ENCODE measurements at regions not wholly inside any gene's neighbourhood (a gene's known extent, or its start where the extent isn't known, plus 50 kb on each side); places are given as distances from the start of the nearest gene placed in this dataset.

GRCh38 chr13:58619396-58620113 is 988.0 kb downstream of the PCDH17 start:
- TF ChIP-seq, protein P1, sequence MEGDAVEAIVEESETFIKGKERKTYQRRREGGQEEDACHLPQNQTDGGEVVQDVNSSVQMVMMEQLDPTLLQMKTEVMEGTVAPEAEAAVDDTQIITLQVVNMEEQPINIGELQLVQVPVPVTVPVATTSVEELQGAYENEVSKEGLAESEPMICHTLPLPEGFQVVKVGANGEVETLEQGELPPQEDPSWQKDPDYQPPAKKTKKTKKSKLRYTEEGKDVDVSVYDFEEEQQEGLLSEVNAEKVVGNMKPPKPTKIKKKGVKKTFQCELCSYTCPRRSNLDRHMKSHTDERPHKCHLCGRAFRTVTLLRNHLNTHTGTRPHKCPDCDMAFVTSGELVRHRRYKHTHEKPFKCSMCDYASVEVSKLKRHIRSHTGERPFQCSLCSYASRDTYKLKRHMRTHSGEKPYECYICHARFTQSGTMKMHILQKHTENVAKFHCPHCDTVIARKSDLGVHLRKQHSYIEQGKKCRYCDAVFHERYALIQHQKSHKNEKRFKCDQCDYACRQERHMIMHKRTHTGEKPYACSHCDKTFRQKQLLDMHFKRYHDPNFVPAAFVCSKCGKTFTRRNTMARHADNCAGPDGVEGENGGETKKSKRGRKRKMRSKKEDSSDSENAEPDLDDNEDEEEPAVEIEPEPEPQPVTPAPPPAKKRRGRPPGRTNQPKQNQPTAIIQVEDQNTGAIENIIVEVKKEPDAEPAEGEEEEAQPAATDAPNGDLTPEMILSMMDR (IDR thresholded peaks at IDR 0.05): no peak
- Histone ChIP-seq H3K4me1 (no peaks in the 10 kb centered on the region), H3K4me3 (no peak overlapping the region), H3K27ac (no peak overlapping the region), H3K36me3 (no peaks in the 10 kb centered on the region), H3K27me3 (no peaks in the 10 kb centered on the region), H3K9me3 (no peaks in the 10 kb centered on the region)
- ATAC-seq (no peak), DNase-seq (no peak)
- intact Hi-C loops (cut with DNase I): no loop called here

DNA sequence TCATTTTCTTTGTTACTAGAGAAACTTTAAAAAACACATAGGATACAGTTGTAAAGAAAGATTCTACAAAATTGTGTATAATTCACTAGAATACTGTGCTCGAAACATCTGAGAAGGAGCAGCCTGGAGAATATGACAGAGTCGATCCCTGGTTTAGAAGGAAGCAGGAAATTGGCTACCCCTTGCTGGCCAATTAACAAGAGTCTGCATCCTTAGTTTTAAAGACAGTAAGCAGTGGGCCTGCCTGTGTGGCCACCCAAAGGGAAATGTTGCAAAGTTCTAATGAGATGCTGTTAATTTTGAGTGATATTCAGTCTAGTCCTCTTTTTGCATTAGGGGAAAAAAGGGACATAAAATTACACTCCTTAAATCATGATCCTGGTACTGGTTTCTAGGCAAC is 988.6 kb downstream of the PCDH17 start:
- TF ChIP-seq, protein P1 (IDR thresholded peaks at IDR 0.05): no peak
- ATAC-seq: no peak
- no peaks in the 10 kb centered on the region for H3K36me3 ChIP-seq
- DNase-seq: no peak
- intact Hi-C loops (cut with DNase I): no loop called here
- no peaks in the 10 kb centered on the region for H3K27me3 ChIP-seq
- no peaks in the 10 kb centered on the region for H3K4me1 ChIP-seq
- no peak overlapping the region for H3K27ac ChIP-seq
- H3K9me3 ChIP-seq: no peaks in the 10 kb centered on the region
- H3K4me3 ChIP-seq: no peak overlapping the region

GRCh38 chr13:58625703-58626389 is 994.3 kb downstream of the PCDH17 start:
- H3K36me3 ChIP-seq: no peaks in the 10 kb centered on the region
- H3K27me3 ChIP-seq: no peaks in the 10 kb centered on the region
- peak; percentile 23 for DNase-seq
- ATAC-seq: peak; percentile 42
- no peak overlapping the region for H3K4me3 ChIP-seq
- TF ChIP-seq, protein P1 (IDR thresholded peaks at IDR 0.05): no peak
- H3K27ac ChIP-seq: no peak overlapping the region
- no peaks in the 10 kb centered on the region for H3K9me3 ChIP-seq
- no peaks in the 10 kb centered on the region for H3K4me1 ChIP-seq
- intact Hi-C loops (cut with DNase I): no loop called here

GRCh38 chr13:58630794-58631193 is 999.2 kb downstream of the PCDH17 start:
- intact Hi-C loops (cut with DNase I): no loop called here
- no peak overlapping the region for H3K27ac ChIP-seq
- H3K4me1 ChIP-seq: no peaks in the 10 kb centered on the region
- H3K27me3 ChIP-seq: no peaks in the 10 kb centered on the region
- H3K36me3 ChIP-seq: no peaks in the 10 kb centered on the region
- H3K4me3 ChIP-seq: no peak overlapping the region
- ATAC-seq (no peak), DNase-seq (no peak)
- TF ChIP-seq, protein P1 (IDR thresholded peaks at IDR 0.05): no peak
- no peaks in the 10 kb centered on the region for H3K9me3 ChIP-seq

DNA sequence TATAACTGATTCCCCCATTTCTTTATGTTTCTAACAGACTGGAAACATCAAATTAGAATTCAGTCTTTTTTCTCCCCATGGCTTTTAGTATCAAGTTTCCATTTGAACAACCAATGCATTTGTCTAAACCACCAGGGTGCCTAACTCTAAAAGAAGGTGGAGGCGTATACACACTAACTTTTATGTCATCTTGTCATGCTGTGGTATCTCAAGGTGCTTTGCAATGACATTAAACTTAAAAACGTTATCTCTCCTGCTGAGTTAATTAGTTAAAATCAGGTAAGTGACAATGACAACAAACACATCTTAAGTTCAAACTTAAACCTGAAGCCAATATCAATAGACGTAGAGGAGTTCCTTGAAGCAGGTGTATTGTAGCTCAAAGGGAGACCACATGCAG is 1001.7 kb downstream of the PCDH17 start:
- H3K4me3 ChIP-seq: no peak overlapping the region
- H3K27ac ChIP-seq: no peak overlapping the region
- ATAC-seq: no peak
- H3K27me3 ChIP-seq: no peaks in the 10 kb centered on the region
- intact Hi-C loops (cut with DNase I): no loop called here
- no peaks in the 10 kb centered on the region for H3K9me3 ChIP-seq
- no peak for DNase-seq
- no peaks in the 10 kb centered on the region for H3K36me3 ChIP-seq
- TF ChIP-seq, protein P1 (IDR thresholded peaks at IDR 0.05): no peak
- H3K4me1 ChIP-seq: no peaks in the 10 kb centered on the region

Data from upper lobe of right lung (tissue), 1 donor.